ENCODE measurements at regions not wholly inside any gene's neighbourhood (a gene's known extent, or its start where the extent isn't known, plus 50 kb on each side); places are given as distances from the start of the nearest gene placed in this dataset.

DNA sequence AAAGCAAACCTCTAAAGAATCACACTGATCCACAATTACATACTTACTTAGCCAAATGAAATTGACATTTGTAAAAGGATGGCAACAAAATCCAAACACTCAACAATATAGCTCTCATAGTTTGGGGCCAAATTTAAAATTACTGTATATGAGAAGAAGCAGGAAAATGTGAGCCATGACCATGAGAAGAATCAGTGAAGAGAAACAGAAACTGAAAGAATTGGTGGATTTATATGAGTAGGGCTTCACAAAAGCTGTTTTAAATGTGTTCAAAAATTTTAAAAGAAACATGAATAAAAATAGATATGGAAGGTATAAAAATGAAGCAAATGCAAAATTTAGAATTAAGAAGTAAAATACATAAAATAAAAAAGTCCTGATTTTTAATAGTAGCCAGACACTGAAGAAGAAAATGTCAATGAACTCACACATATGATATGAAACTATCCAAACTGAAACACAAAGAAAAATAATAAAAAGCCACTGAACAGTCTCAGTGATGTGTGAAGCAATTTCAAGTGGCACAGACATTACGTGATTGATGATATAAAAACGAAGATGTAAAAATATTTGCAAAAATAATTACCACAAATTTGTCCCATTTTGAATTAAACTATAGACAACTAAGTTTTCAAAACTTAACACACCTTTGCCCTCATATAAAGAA lies 87.9 kb upstream of the MDGA2 start:
- Histone ChIP-seq H3K9me3 (ENCODE audit: control insufficient read depth, insufficient read depth, low read depth, low read length) (no peaks in the 10 kb centered on the region), H3K27ac (ENCODE audit: extremely low read depth, low read depth, low read length) (no peak overlapping the region), H3K4me1 (ENCODE audit: control insufficient read depth, insufficient read depth, low read length) (no peaks in the 10 kb centered on the region), H3K36me3 (ENCODE audit: control insufficient read depth in 2 of 2, insufficient read depth in 1 of 2, low read length in 2 of 2) (no peaks in the 10 kb centered on the region), H3K4me3 (ENCODE audit: low read depth, low read length) (no peak overlapping the region)
- POLR2A ChIA-PET: no interaction called here
- CTCF ChIA-PET: no interaction called here
- TF ChIP-seq YY2 (tag by site-specific recombination; IDR thresholded peaks at IDR 0.05): no peak
- TF ChIP-seq ATF2 (tag by site-specific recombination; IDR thresholded peaks at IDR 0.05; ENCODE audit: low read depth): no peak
- TF ChIP-seq, protein P1, sequence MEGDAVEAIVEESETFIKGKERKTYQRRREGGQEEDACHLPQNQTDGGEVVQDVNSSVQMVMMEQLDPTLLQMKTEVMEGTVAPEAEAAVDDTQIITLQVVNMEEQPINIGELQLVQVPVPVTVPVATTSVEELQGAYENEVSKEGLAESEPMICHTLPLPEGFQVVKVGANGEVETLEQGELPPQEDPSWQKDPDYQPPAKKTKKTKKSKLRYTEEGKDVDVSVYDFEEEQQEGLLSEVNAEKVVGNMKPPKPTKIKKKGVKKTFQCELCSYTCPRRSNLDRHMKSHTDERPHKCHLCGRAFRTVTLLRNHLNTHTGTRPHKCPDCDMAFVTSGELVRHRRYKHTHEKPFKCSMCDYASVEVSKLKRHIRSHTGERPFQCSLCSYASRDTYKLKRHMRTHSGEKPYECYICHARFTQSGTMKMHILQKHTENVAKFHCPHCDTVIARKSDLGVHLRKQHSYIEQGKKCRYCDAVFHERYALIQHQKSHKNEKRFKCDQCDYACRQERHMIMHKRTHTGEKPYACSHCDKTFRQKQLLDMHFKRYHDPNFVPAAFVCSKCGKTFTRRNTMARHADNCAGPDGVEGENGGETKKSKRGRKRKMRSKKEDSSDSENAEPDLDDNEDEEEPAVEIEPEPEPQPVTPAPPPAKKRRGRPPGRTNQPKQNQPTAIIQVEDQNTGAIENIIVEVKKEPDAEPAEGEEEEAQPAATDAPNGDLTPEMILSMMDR (tag by site-specific recombination; IDR thresholded peaks at IDR 0.05): no peak
- TF ChIP-seq ZNF645 (tag by site-specific recombination; IDR thresholded peaks at IDR 0.05): no peak
- no peak for TF ChIP-seq KLF7 (tag by site-specific recombination; IDR thresholded peaks at IDR 0.05; ENCODE audit: borderline replicate concordance)

DNA sequence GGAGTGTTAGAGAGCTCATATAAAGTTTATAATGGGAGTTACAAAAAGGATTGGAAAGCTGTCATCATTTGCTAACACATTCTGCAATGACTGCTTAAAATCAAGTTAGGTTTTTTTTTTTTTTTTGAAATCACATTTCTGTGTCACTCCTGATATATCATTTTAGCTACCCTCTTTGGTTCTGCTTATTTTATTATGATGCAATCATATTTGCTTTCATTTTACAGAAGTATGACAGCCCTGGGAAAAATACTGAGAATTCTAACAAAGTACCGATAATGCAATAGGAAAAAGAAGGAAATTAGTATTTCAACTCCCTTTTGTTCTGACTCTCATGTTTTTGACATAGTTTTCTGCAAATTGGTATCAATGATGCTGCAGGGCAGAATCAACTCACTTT lies 71.6 kb upstream of the MDGA2 start:
- POLR2A ChIA-PET: no interaction called here

GRCh38 chr14:47744155-47744554 lies 68.8 kb upstream of the MDGA2 start:
- ChIA-PET CTCF (no interaction called here), POLR2A (no interaction called here)
- H3K4me3 ChIP-seq (ENCODE audit: low read depth, low read length): no peak overlapping the region
- no peak overlapping the region for H3K27ac ChIP-seq (ENCODE audit: extremely low read depth, low read depth, low read length)
- H3K4me1 ChIP-seq (ENCODE audit: control insufficient read depth, insufficient read depth, low read length): no peaks in the 10 kb centered on the region
- TF ChIP-seq ZNF623 (tag by site-specific recombination; IDR thresholded peaks at IDR 0.05) (no peak), FEZF1 (tag by site-specific recombination; IDR thresholded peaks at IDR 0.05) (no peak), SP7 (tag by site-specific recombination; IDR thresholded peaks at IDR 0.05) (no peak), ZNF211 (tag by site-specific recombination; IDR thresholded peaks at IDR 0.05; ENCODE audit: low read depth) (no peak), HOXA7 (CRISPR knock-in tag; IDR thresholded peaks at IDR 0.05; ENCODE audit: borderline replicate concordance) (no peak), KLF9 (tag by site-specific recombination; IDR thresholded peaks at IDR 0.05; ENCODE audit: low read depth) (no peak), ZBTB21 (tag by site-specific recombination; IDR thresholded peaks at IDR 0.05) (no peak)
- H3K9me3 ChIP-seq (ENCODE audit: control insufficient read depth, insufficient read depth, low read depth, low read length): no peaks in the 10 kb centered on the region
- no peaks in the 10 kb centered on the region for H3K36me3 ChIP-seq (ENCODE audit: control insufficient read depth in 2 of 2, insufficient read depth in 1 of 2, low read length in 2 of 2)

More for the DNA sequence above, 71.6 kb upstream of the MDGA2 start:
- H3K4me3 ChIP-seq (ENCODE audit: low read depth, low read length): no peak overlapping the region
- no peak overlapping the region for H3K27ac ChIP-seq (ENCODE audit: extremely low read depth, low read depth, low read length)
- no peaks in the 10 kb centered on the region for H3K4me1 ChIP-seq (ENCODE audit: control insufficient read depth, insufficient read depth, low read length)
- CTCF ChIA-PET: no interaction called here
- no peaks in the 10 kb centered on the region for H3K36me3 ChIP-seq (ENCODE audit: control insufficient read depth in 2 of 2, insufficient read depth in 1 of 2, low read length in 2 of 2)
- no peaks in the 10 kb centered on the region for H3K9me3 ChIP-seq (ENCODE audit: control insufficient read depth, insufficient read depth, low read depth, low read length)
- TF ChIP-seq ZNF274 (IDR thresholded peaks at IDR 0.05; ENCODE audit: low read length) (no peak), ZNF274 (tag by site-specific recombination; IDR thresholded peaks at IDR 0.05; ENCODE audit: borderline replicate concordance) (no peak), ZNF202 (tag by site-specific recombination; IDR thresholded peaks at IDR 0.05; ENCODE audit: borderline replicate concordance) (no peak), SCRT1 (tag by site-specific recombination; IDR thresholded peaks at IDR 0.05; ENCODE audit: borderline replicate concordance) (no peak)
- TF ChIP-seq, protein P2, sequence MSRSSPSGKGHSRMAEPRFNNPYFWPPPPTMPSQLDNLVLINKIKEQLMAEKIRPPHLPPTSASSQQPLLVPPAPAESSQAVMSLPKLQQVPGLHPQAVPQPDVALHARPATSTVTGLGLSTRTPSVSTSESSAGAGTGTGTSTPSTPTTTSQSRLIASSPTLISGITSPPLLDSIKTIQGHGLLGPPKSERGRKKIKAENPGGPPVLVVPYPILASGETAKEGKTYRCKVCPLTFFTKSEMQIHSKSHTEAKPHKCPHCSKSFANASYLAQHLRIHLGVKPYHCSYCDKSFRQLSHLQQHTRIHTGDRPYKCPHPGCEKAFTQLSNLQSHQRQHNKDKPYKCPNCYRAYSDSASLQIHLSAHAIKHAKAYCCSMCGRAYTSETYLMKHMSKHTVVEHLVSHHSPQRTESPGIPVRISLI (tag by site-specific recombination; IDR thresholded peaks at IDR 0.05): no peak
